RPMI7951 (cell line): ENCODE measurements at regions not wholly inside any gene's neighbourhood (a gene's known extent, or its start where the extent isn't known, plus 50 kb on each side); places are given as distances from the start of the nearest gene placed in this dataset.
"Not testable (repeated sequence)": the region's sequence is repeated elsewhere in the genome, so short reads cannot be mapped to it uniquely, and the experiment has no call there.

ENCODE experiments used
- DNase-seq: peaks from one replicate; pipeline ENCODE4 v3.0.0-alpha.2; 2012; ENCODE audit warnings: low read depth

GRCh38 chr3:193119926-193120325, 121.1 kb upstream of the PLAAT1 start:
- DNase-seq, result no peak

- DNase-seq, result no peak
Observed at GRCh38 chr3:193124861-193125260, 116.2 kb upstream of the PLAAT1 start.

GRCh38 chr3:193129607-193130006, 111.4 kb upstream of the PLAAT1 start:
- no peak for DNase-seq

GRCh38 chr3:193130576-193130975, 110.4 kb upstream of the PLAAT1 start:
- DNase-seq, result no peak

GRCh38 chr3:193132241-193132640, 108.8 kb upstream of the PLAAT1 start:
- peak; percentile 62 for DNase-seq

GRCh38 chr3:193132964-193133363, 108.1 kb upstream of the PLAAT1 start:
- DNase-seq, result peak; percentile 54

- DNase-seq, result peak; percentile 88
Observed at GRCh38 chr3:193134856-193135255, 106.2 kb upstream of the PLAAT1 start.

GRCh38 chr3:193140381-193140780, 100.6 kb upstream of the PLAAT1 start:
- DNase-seq, result peak; percentile 68

- DNase-seq, result no peak
Observed at GRCh38 chr3:193145248-193145647, 95.8 kb upstream of the PLAAT1 start.

GRCh38 chr3:193148688-193149473, 92.1 kb upstream of the PLAAT1 start:
- DNase-seq, result no peak

- DNase-seq, result no peak
Observed at GRCh38 chr3:193149998-193150397, 91.0 kb upstream of the PLAAT1 start.

GRCh38 chr3:193155044-193155781, 85.8 kb upstream of the PLAAT1 start:
- DNase-seq, result not testable (repeated sequence)

GRCh38 chr3:193157051-193157450, 84.0 kb upstream of the PLAAT1 start:
- DNase-seq, result no peak

- DNase-seq, result no peak
Observed at GRCh38 chr3:193165431-193166120, 75.4 kb upstream of the PLAAT1 start.

- no peak for DNase-seq
Observed at GRCh38 chr3:193168931-193169330, 72.1 kb upstream of the PLAAT1 start.

GRCh38 chr3:193174140-193174539, 66.9 kb upstream of the PLAAT1 start:
- peak; percentile 30 for DNase-seq

GRCh38 chr3:193179332-193180012, 61.5 kb upstream of the PLAAT1 start:
- DNase-seq, result not testable (repeated sequence)

GRCh38 chr3:193187070-193187722, 53.8 kb upstream of the PLAAT1 start:
- DNase-seq, result no peak

GRCh38 chr3:193190146-193190786, 50.8 kb upstream of the PLAAT1 start:
- DNase-seq, result peak; percentile 10
